ENCODE measurements at regions not wholly inside any gene's neighbourhood (a gene's known extent, or its start where the extent isn't known, plus 50 kb on each side); places are given as distances from the start of the nearest gene placed in this dataset.
"Not testable (repeated sequence)": the region's sequence is repeated elsewhere in the genome, so short reads cannot be mapped to it uniquely, and the experiment has no call there.

GRCh38 chr10:46733635-46734261 lies 154.8 kb downstream of the SYT15 start:
- not testable (repeated sequence) for H2BK15ac ChIP-seq (ENCODE audit: low read depth, low read length); H2AFZ ChIP-seq (ENCODE audit: low read length); H3K4me1 ChIP-seq (ENCODE audit: insufficient read depth, low read length); H3K27me3 ChIP-seq (ENCODE audit: insufficient read depth, low read length); H3K4me1 Mint-ChIP-seq; H3K36me3 Mint-ChIP-seq (ENCODE audit: insufficient read depth in 1 of 3, low read depth in 3 of 3); H3K27ac ChIP-seq (ENCODE audit: insufficient read length, low read depth, low read length); H3K56ac ChIP-seq (ENCODE audit: insufficient read length, low read depth, low read length); H4K20me1 ChIP-seq (ENCODE audit: control insufficient read depth, insufficient read depth, insufficient read length); H3K18ac ChIP-seq (ENCODE audit: insufficient read length, low read depth, low read length); H3K14ac ChIP-seq (ENCODE audit: insufficient read depth, low read length); H3K23me2 ChIP-seq (ENCODE audit: insufficient read length, low read depth, low read length, poor library complexity, severe bottlenecking); H3K79me2 ChIP-seq (ENCODE audit: insufficient read depth, low read length); DNase-seq; H3K23ac ChIP-seq (ENCODE audit: insufficient read length, low read depth, low read length); H3K9ac ChIP-seq (ENCODE audit: extremely low read depth, insufficient read length, low read length); H2BK12ac ChIP-seq (ENCODE audit: insufficient read length, low read depth, low read length); H3T11ph ChIP-seq (ENCODE audit: low read length); H3K4me3 Mint-ChIP-seq; H2AK5ac ChIP-seq (ENCODE audit: insufficient read length, low read length); H4K91ac ChIP-seq (ENCODE audit: insufficient read length, low read depth, low read length); H2BK5ac ChIP-seq (ENCODE audit: insufficient read length, low read length); H2BK20ac ChIP-seq (ENCODE audit: low read depth, low read length, poor library complexity, severe bottlenecking); H3K9me3 ChIP-seq (ENCODE audit: control insufficient read depth, low read depth, low read length); H4K8ac ChIP-seq (replicated peaks; ENCODE audit: insufficient read length, low read depth, low read length); H3K4ac ChIP-seq (ENCODE audit: low read depth, low read length); H4K5ac ChIP-seq (ENCODE audit: insufficient read length, low read depth, low read length); H3K27me3 Mint-ChIP-seq (ENCODE audit: low read depth); H2BK120ac ChIP-seq (ENCODE audit: low read depth, low read length, poor library complexity, severe bottlenecking); H3K27ac Mint-ChIP-seq; H3K9me3 Mint-ChIP-seq; H3K79me1 ChIP-seq (ENCODE audit: insufficient read depth, low read depth, low read length, poor library complexity, severe bottlenecking); H3K4me2 ChIP-seq (ENCODE audit: insufficient read depth, insufficient read length, low read length)
- no CpG with 5 or more reads among the region's 1 CpG for WGBS (ENCODE audit: extremely low coverage, insufficient read length, low lambda C conversion rate)

GRCh38 chr10:46734262-46734642 lies 155.3 kb downstream of the SYT15 start:
- not testable (repeated sequence) for H3K36me3 Mint-ChIP-seq (ENCODE audit: insufficient read depth in 1 of 3, low read depth in 3 of 3); DNase-seq; H3K4me2 ChIP-seq (ENCODE audit: insufficient read depth, insufficient read length, low read length); H3K4me1 Mint-ChIP-seq; H3K4me3 Mint-ChIP-seq; H3K23me2 ChIP-seq (ENCODE audit: insufficient read length, low read depth, low read length, poor library complexity, severe bottlenecking); H2BK15ac ChIP-seq (ENCODE audit: low read depth, low read length); H3K79me2 ChIP-seq (ENCODE audit: insufficient read depth, low read length); H2BK5ac ChIP-seq (ENCODE audit: insufficient read length, low read length); H3K14ac ChIP-seq (ENCODE audit: insufficient read depth, low read length); H3K9ac ChIP-seq (ENCODE audit: extremely low read depth, insufficient read length, low read length); H3K4me1 ChIP-seq (ENCODE audit: insufficient read depth, low read length); H3K79me1 ChIP-seq (ENCODE audit: insufficient read depth, low read depth, low read length, poor library complexity, severe bottlenecking); H2BK120ac ChIP-seq (ENCODE audit: low read depth, low read length, poor library complexity, severe bottlenecking); H3K18ac ChIP-seq (ENCODE audit: insufficient read length, low read depth, low read length); H3K23ac ChIP-seq (ENCODE audit: insufficient read length, low read depth, low read length); H4K8ac ChIP-seq (replicated peaks; ENCODE audit: insufficient read length, low read depth, low read length); H2BK20ac ChIP-seq (ENCODE audit: low read depth, low read length, poor library complexity, severe bottlenecking); H3T11ph ChIP-seq (ENCODE audit: low read length); H3K27ac Mint-ChIP-seq; H3K9me3 ChIP-seq (ENCODE audit: control insufficient read depth, low read depth, low read length); H4K20me1 ChIP-seq (ENCODE audit: control insufficient read depth, insufficient read depth, insufficient read length); H3K27me3 ChIP-seq (ENCODE audit: insufficient read depth, low read length); H3K4ac ChIP-seq (ENCODE audit: low read depth, low read length); H2AK5ac ChIP-seq (ENCODE audit: insufficient read length, low read length); H3K56ac ChIP-seq (ENCODE audit: insufficient read length, low read depth, low read length); H2AFZ ChIP-seq (ENCODE audit: low read length); H3K27me3 Mint-ChIP-seq (ENCODE audit: low read depth); H4K91ac ChIP-seq (ENCODE audit: insufficient read length, low read depth, low read length); H2BK12ac ChIP-seq (ENCODE audit: insufficient read length, low read depth, low read length); H3K9me3 Mint-ChIP-seq; H3K27ac ChIP-seq (ENCODE audit: insufficient read length, low read depth, low read length); H4K5ac ChIP-seq (ENCODE audit: insufficient read length, low read depth, low read length)
